ENCODE measurements at regions not wholly inside any gene's neighbourhood (a gene's known extent, or its start where the extent isn't known, plus 50 kb on each side); places are given as distances from the start of the nearest gene placed in this dataset.

- Histone ChIP-seq H3K27me3 (no peaks in the 10 kb centered on the region), H3K36me3 (no peaks in the 10 kb centered on the region), H3K9me3 (no peaks in the 10 kb centered on the region), H3K4me3 (no peak overlapping the region), H3K27ac (no peak overlapping the region), H3K4me1 (no peaks in the 10 kb centered on the region)
- DNase-seq (ENCODE audit: low spot score) = no peak
- TF ChIP-seq, protein P1, sequence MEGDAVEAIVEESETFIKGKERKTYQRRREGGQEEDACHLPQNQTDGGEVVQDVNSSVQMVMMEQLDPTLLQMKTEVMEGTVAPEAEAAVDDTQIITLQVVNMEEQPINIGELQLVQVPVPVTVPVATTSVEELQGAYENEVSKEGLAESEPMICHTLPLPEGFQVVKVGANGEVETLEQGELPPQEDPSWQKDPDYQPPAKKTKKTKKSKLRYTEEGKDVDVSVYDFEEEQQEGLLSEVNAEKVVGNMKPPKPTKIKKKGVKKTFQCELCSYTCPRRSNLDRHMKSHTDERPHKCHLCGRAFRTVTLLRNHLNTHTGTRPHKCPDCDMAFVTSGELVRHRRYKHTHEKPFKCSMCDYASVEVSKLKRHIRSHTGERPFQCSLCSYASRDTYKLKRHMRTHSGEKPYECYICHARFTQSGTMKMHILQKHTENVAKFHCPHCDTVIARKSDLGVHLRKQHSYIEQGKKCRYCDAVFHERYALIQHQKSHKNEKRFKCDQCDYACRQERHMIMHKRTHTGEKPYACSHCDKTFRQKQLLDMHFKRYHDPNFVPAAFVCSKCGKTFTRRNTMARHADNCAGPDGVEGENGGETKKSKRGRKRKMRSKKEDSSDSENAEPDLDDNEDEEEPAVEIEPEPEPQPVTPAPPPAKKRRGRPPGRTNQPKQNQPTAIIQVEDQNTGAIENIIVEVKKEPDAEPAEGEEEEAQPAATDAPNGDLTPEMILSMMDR (IDR thresholded peaks at IDR 0.05) = no peak
Measured at GRCh38 chr5:145292278-145292677, 542.9 kb downstream of the PRELID2 start.

DNA sequence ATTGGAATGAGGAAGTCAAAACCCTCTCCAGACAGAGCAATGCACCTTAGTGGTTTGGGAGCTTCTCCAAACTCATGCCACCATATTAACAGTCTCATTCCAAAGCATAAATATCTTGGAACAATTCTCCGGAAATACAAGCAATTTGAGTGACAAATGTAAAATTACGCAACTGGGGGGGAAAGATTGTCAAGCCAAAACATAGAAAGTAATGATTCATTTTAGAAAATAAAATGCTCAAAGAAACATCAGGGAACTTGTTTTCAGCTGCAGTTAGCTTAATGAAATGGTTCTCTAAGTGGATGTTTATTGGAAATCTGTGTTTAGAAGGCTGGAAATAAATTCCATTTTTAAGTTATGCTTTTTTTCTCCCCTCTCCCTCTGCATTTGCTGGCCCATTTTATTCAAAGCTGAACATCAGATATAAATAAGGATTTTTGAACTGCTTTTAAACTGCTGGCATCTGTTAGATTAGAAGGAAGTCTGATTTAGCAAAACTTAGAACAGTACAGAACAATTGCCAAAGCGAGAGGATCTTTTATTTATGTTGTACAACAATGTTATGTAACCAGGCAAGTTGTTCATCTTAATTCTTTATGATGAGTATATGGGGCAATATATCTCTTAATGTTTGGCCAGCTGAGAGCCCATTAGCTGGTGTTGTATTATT is 551.9 kb downstream of the PRELID2 start:
- H3K4me1 ChIP-seq = no peaks in the 10 kb centered on the region
- TF ChIP-seq, protein P1 (IDR thresholded peaks at IDR 0.05) = no peak
- no peak for DNase-seq (ENCODE audit: low spot score)
- no peaks in the 10 kb centered on the region for H3K9me3 ChIP-seq
- no peak overlapping the region for H3K4me3 ChIP-seq
- no peak overlapping the region for H3K27ac ChIP-seq
- no peaks in the 10 kb centered on the region for H3K27me3 ChIP-seq
- no peaks in the 10 kb centered on the region for H3K36me3 ChIP-seq

- Histone ChIP-seq H3K36me3 (no peaks in the 10 kb centered on the region), H3K4me3 (no peak overlapping the region), H3K27me3 (no peaks in the 10 kb centered on the region), H3K9me3 (no peaks in the 10 kb centered on the region), H3K27ac (no peak overlapping the region), H3K4me1 (no peaks in the 10 kb centered on the region)
- TF ChIP-seq, protein P1 (IDR thresholded peaks at IDR 0.05) = no peak
- no peak for DNase-seq (ENCODE audit: low spot score)
Measured at GRCh38 chr5:145280806-145281205, 554.3 kb downstream of the PRELID2 start.

DNA sequence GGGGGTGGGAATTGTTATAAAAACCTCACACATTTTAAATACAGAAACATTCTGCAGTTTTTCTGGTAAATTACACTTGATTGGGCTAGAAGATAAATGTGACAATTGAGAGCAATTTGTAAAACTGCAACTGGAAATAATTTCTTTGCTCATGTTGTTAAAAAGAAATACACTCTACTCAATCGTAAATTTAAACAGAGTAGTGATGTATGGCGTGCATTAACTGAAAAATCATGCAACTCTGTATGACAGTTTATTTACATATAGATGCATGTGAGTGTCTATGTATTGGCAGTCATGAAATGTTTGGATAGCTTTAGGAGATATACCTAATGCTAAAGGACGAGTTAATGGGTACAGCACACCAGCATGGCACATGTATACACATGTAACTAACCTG is 554.9 kb downstream of the PRELID2 start:
- TF ChIP-seq, protein P1 (IDR thresholded peaks at IDR 0.05) = no peak
- H3K36me3 ChIP-seq = no peaks in the 10 kb centered on the region
- DNase-seq (ENCODE audit: low spot score) = no peak
- no peaks in the 10 kb centered on the region for H3K27me3 ChIP-seq
- H3K9me3 ChIP-seq = no peaks in the 10 kb centered on the region
- H3K4me1 ChIP-seq = no peaks in the 10 kb centered on the region
- H3K27ac ChIP-seq = no peak overlapping the region
- no peak overlapping the region for H3K4me3 ChIP-seq

GRCh38 chr5:145260670-145261069 is 574.5 kb downstream of the PRELID2 start:
- Histone ChIP-seq H3K27me3 (no peaks in the 10 kb centered on the region), H3K4me3 (no peak overlapping the region), H3K27ac (no peak overlapping the region), H3K36me3 (no peaks in the 10 kb centered on the region), H3K4me1 (no peaks in the 10 kb centered on the region), H3K9me3 (no peaks in the 10 kb centered on the region)
- TF ChIP-seq, protein P1 (IDR thresholded peaks at IDR 0.05) = no peak
- DNase-seq (ENCODE audit: low spot score) = no peak

GRCh38 chr5:145247745-145248040 is 587.4 kb downstream of the PRELID2 start:
- H3K4me1 ChIP-seq = no peaks in the 10 kb centered on the region
- no peaks in the 10 kb centered on the region for H3K36me3 ChIP-seq
- H3K27me3 ChIP-seq = no peaks in the 10 kb centered on the region
- DNase-seq (ENCODE audit: low spot score) = no peak
- H3K27ac ChIP-seq = no peak overlapping the region
- H3K9me3 ChIP-seq = no peaks in the 10 kb centered on the region
- TF ChIP-seq, protein P1 (IDR thresholded peaks at IDR 0.05) = no peak
- H3K4me3 ChIP-seq = no peak overlapping the region

Measured in right atrium auricular region (tissue), 2 donors.